ENCODE measurements at regions not wholly inside any gene's neighbourhood (a gene's known extent, or its start where the extent isn't known, plus 50 kb on each side); places are given as distances from the start of the nearest gene placed in this dataset.

DNA sequence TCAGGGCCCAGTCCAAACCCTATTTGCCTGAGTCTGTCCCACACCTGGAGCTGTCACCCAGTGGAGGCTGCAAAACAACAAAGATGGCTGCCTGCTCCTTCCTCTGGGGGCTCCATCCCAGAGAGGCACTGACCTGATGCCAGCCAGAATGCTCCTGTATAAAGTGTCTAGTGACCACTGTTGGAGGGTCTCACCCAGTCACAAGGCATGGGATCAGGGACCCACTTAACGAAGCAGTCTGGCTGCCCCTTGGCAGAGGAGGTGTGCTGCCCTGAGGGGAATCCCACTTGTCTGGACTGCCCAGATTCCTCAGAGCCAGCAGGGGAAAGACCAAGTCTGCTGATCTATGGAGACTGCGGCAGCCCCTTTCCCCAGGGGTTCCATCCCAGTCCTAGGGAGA lies 241.6 kb downstream of the CDH26 start:
- TF ChIP-seq, protein P1, sequence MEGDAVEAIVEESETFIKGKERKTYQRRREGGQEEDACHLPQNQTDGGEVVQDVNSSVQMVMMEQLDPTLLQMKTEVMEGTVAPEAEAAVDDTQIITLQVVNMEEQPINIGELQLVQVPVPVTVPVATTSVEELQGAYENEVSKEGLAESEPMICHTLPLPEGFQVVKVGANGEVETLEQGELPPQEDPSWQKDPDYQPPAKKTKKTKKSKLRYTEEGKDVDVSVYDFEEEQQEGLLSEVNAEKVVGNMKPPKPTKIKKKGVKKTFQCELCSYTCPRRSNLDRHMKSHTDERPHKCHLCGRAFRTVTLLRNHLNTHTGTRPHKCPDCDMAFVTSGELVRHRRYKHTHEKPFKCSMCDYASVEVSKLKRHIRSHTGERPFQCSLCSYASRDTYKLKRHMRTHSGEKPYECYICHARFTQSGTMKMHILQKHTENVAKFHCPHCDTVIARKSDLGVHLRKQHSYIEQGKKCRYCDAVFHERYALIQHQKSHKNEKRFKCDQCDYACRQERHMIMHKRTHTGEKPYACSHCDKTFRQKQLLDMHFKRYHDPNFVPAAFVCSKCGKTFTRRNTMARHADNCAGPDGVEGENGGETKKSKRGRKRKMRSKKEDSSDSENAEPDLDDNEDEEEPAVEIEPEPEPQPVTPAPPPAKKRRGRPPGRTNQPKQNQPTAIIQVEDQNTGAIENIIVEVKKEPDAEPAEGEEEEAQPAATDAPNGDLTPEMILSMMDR (tag by site-specific recombination; IDR thresholded peaks at IDR 0.05) = no peak
- TF ChIP-seq ZNF747 (tag by site-specific recombination; IDR thresholded peaks at IDR 0.05) (no peak), ZFP41 (tag by site-specific recombination; IDR thresholded peaks at IDR 0.05; ENCODE audit: borderline replicate concordance) (no peak), TRIM28 (IDR thresholded peaks at IDR 0.05; ENCODE audit: borderline replicate concordance, low read length) (no peak), ZNF624 (tag by site-specific recombination; IDR thresholded peaks at IDR 0.05) (no peak)
- TF ChIP-seq, protein P2, sequence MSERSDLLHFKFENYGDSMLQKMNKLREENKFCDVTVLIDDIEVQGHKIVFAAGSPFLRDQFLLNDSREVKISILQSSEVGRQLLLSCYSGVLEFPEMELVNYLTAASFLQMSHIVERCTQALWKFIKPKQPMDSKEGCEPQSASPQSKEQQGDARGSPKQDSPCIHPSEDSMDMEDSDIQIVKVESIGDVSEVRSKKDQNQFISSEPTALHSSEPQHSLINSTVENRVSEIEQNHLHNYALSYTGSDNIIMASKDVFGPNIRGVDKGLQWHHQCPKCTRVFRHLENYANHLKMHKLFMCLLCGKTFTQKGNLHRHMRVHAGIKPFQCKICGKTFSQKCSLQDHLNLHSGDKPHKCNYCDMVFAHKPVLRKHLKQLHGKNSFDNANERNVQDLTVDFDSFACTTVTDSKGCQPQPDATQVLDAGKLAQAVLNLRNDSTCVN (tag by site-specific recombination; optimal IDR thresholded peaks at IDR 0.05) = no peak

Measured in HEK293 (cell line).